Neural cell (in vitro differentiated cells): ENCODE measurements at regions not wholly inside any gene's neighbourhood (a gene's known extent, or its start where the extent isn't known, plus 50 kb on each side); places are given as distances from the start of the nearest gene placed in this dataset.

ENCODE experiments used
- H2AFZ ChIP-seq: fragments of 200-600, 300-800 bp; sonication (generic), shearing (Covaris generic); 2 replicates; pipeline ENCODE4 v1.6.0; 2014; ENCODE audit warnings: low read depth, mild to moderate bottlenecking, antibody characterized with exemption, low read length, moderate library complexity
- H3F3A ChIP-seq: fragments of 200-600 bp; shearing (Covaris generic); 2 replicates; pipeline ENCODE4 v1.6.1; 2016; ENCODE audit warnings: mild to moderate bottlenecking, moderate library complexity, mixed read lengths, antibody characterized with exemption, low read length; ENCODE audit not compliant: insufficient read depth, poor library complexity, severe bottlenecking
- H3K27ac ChIP-seq: fragments of 200-600, 300-800 bp; sonication (generic), shearing (Covaris generic); 2 replicates; pipeline ENCODE4 v1.5.1; 2014; ENCODE audit warnings: mild to moderate bottlenecking, low read length, moderate library complexity
- H3K27me3 ChIP-seq: fragments of 300-800, 200-600 bp; sonication (generic), shearing (Covaris generic); 2 replicates; pipeline ENCODE4 v1.6.0; 2014; ENCODE audit warnings: mild to moderate bottlenecking, low read depth, low read length, moderate library complexity; ENCODE audit not compliant: insufficient read depth
- H3K36me3 ChIP-seq: fragments of 300-800, 200-600 bp; sonication (generic), shearing (Covaris generic); 2 replicates; pipeline ENCODE4 v1.5.1; 2014; ENCODE audit warnings: mild to moderate bottlenecking, antibody characterized with exemption, low read length, moderate library complexity; ENCODE audit not compliant: insufficient read depth
- H3K4me2 ChIP-seq: fragments of 300-800, 200-600 bp; sonication (generic), shearing (Covaris generic); 2 replicates; pipeline ENCODE4 v1.6.0; 2014; ENCODE audit warnings: mild to moderate bottlenecking, low read length
- H3K4me3 ChIP-seq: fragments of 300-800, 200-600 bp; sonication (generic), shearing (Covaris generic); 2 replicates; pipeline ENCODE4 v1.5.1; 2014; ENCODE audit warnings: mild to moderate bottlenecking, low read length, moderate library complexity
- H3K79me2 ChIP-seq: fragments of 200-600 bp; shearing (Covaris generic); replicated peaks from 2 replicates; pipeline ENCODE4 v1.6.0; 2014; ENCODE audit warnings: mild to moderate bottlenecking, low read length, moderate library complexity; ENCODE audit not compliant: insufficient read depth
- H3K9ac ChIP-seq: fragments of 300-800, 200-600 bp; sonication (generic), shearing (Covaris generic); 2 replicates; pipeline ENCODE4 v1.6.1; 2016; ENCODE audit warnings: mild to moderate bottlenecking, low read length, mixed read lengths
- H3K9me2 ChIP-seq: fragments of 200-600 bp; shearing (Covaris generic); 2 replicates; pipeline ENCODE4 v1.6.1; 2016; ENCODE audit warnings: mild to moderate bottlenecking, low read length, mixed read lengths; ENCODE audit not compliant: insufficient read depth
- H3K9me3 ChIP-seq: fragments of 200-600, 300-800 bp; sonication (generic), shearing (Covaris generic); 2 replicates; pipeline ENCODE4 v1.6.1; 2016; ENCODE audit warnings: mild to moderate bottlenecking, mixed run types, low read length, moderate library complexity, mixed read lengths
- H4K20me1 ChIP-seq: fragments of 200-600 bp; shearing (Covaris generic); 2 replicates; pipeline ENCODE4 v1.6.1; 2016; ENCODE audit warnings: mild to moderate bottlenecking, mixed run types; ENCODE audit not compliant: insufficient read depth
- EP300 ChIP-seq: fragments of 450-650 bp; conservative IDR thresholded peaks from 2 replicates; pipeline ENCODE4 v1.6.1; 2014; ENCODE audit warnings: antibody characterized with exemption, mild to moderate bottlenecking, moderate library complexity; ENCODE audit not compliant: poor library complexity, severe bottlenecking
- EZH2 ChIP-seq: fragments of 200-600, 300-800 bp; shearing (Covaris generic), sonication (generic); IDR thresholded peaks from 2 replicates; pipeline ENCODE4 v1.6.1; 2014; ENCODE audit warnings: antibody characterized with exemption, low read length, borderline replicate concordance, mild to moderate bottlenecking; ENCODE audit not compliant: insufficient read depth, poor library complexity, severe bottlenecking
- MXI1 ChIP-seq: fragments of 450-650 bp; conservative IDR thresholded peaks from 2 replicates; pipeline ENCODE4 v1.6.1; 2014; ENCODE audit warnings: antibody characterized with exemption, mild to moderate bottlenecking; ENCODE audit not compliant: poor library complexity, severe bottlenecking
- POLR2AphosphoS5 ChIP-seq: IDR thresholded peaks from 2 replicates; pipeline ENCODE4 v1.6.1; 2012
- RAD21 ChIP-seq: fragments of 450-650 bp; conservative IDR thresholded peaks from 2 replicates; pipeline ENCODE4 v1.6.1; 2014; ENCODE audit warnings: antibody characterized with exemption, mild to moderate bottlenecking, moderate library complexity
- SMC3 ChIP-seq: fragments of 450-650 bp; conservative IDR thresholded peaks from 2 replicates; pipeline ENCODE4 v1.6.1; 2014; ENCODE audit warnings: antibody characterized with exemption, mild to moderate bottlenecking, moderate library complexity; ENCODE audit not compliant: poor library complexity
- TAF1 ChIP-seq: IDR thresholded peaks from 2 replicates; pipeline ENCODE4 v1.6.1; 2012; ENCODE audit warnings: low read depth
- TF ChIP-seq, protein P1 (sequence below): fragments of 450-650 bp; IDR thresholded peaks from 2 replicates; pipeline ENCODE4 v1.5.1; 2014; ENCODE audit warnings: antibody characterized with exemption, mild to moderate bottlenecking, moderate library complexity; ENCODE audit not compliant: poor library complexity, severe bottlenecking
- TF ChIP-seq, protein P2 (sequence below): IDR thresholded peaks from 2 replicates; pipeline ENCODE4 v1.6.1; 2012; ENCODE audit warnings: borderline replicate concordance

DNA sequence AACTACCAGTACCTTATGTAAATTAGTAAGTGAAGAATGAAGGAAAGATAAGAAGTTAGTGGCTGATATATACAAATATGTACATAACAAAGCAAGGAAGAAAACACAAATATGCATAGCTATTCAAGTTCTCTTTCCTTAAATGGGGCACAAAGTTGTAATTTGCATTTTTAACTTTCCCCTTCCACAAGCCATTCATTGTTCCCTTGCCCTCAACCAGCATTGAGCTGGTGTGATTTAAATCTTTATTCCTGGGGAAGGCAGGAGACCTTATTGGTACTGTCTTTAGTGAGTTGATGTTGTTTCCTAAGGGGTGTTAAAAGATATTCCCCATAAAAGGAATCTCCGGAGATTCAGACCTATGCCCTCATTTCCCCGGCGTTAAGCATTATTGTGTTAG, 735.3 kb downstream of the PCDH18 start:
- TF ChIP-seq TAF1: no peak
- TF ChIP-seq SMC3: no peak
- no peak for TF ChIP-seq EP300
- TF ChIP-seq MXI1: no peak
- TF ChIP-seq, protein P1, sequence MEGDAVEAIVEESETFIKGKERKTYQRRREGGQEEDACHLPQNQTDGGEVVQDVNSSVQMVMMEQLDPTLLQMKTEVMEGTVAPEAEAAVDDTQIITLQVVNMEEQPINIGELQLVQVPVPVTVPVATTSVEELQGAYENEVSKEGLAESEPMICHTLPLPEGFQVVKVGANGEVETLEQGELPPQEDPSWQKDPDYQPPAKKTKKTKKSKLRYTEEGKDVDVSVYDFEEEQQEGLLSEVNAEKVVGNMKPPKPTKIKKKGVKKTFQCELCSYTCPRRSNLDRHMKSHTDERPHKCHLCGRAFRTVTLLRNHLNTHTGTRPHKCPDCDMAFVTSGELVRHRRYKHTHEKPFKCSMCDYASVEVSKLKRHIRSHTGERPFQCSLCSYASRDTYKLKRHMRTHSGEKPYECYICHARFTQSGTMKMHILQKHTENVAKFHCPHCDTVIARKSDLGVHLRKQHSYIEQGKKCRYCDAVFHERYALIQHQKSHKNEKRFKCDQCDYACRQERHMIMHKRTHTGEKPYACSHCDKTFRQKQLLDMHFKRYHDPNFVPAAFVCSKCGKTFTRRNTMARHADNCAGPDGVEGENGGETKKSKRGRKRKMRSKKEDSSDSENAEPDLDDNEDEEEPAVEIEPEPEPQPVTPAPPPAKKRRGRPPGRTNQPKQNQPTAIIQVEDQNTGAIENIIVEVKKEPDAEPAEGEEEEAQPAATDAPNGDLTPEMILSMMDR: no peak
- no peak for TF ChIP-seq RAD21
- no peak for TF ChIP-seq EZH2
- TF ChIP-seq, protein P2, sequence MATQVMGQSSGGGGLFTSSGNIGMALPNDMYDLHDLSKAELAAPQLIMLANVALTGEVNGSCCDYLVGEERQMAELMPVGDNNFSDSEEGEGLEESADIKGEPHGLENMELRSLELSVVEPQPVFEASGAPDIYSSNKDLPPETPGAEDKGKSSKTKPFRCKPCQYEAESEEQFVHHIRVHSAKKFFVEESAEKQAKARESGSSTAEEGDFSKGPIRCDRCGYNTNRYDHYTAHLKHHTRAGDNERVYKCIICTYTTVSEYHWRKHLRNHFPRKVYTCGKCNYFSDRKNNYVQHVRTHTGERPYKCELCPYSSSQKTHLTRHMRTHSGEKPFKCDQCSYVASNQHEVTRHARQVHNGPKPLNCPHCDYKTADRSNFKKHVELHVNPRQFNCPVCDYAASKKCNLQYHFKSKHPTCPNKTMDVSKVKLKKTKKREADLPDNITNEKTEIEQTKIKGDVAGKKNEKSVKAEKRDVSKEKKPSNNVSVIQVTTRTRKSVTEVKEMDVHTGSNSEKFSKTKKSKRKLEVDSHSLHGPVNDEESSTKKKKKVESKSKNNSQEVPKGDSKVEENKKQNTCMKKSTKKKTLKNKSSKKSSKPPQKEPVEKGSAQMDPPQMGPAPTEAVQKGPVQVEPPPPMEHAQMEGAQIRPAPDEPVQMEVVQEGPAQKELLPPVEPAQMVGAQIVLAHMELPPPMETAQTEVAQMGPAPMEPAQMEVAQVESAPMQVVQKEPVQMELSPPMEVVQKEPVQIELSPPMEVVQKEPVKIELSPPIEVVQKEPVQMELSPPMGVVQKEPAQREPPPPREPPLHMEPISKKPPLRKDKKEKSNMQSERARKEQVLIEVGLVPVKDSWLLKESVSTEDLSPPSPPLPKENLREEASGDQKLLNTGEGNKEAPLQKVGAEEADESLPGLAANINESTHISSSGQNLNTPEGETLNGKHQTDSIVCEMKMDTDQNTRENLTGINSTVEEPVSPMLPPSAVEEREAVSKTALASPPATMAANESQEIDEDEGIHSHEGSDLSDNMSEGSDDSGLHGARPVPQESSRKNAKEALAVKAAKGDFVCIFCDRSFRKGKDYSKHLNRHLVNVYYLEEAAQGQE: no peak
- no peak for TF ChIP-seq POLR2AphosphoS5
- Histone ChIP-seq H4K20me1 (no peaks in the 10 kb centered on the region), H3K9me3 (no peaks in the 10 kb centered on the region), H3K9me2 (no peaks in the 10 kb centered on the region), H3F3A (no peaks in the 10 kb centered on the region), H2AFZ (no peak overlapping the region), H3K4me2 (no peak overlapping the region), H3K27ac (no peak overlapping the region), H3K4me3 (no peak overlapping the region), H3K79me2 (no peaks in the 10 kb centered on the region), H3K36me3 (no peaks in the 10 kb centered on the region), H3K27me3 (no peaks in the 10 kb centered on the region), H3K9ac (no peak overlapping the region)

DNA sequence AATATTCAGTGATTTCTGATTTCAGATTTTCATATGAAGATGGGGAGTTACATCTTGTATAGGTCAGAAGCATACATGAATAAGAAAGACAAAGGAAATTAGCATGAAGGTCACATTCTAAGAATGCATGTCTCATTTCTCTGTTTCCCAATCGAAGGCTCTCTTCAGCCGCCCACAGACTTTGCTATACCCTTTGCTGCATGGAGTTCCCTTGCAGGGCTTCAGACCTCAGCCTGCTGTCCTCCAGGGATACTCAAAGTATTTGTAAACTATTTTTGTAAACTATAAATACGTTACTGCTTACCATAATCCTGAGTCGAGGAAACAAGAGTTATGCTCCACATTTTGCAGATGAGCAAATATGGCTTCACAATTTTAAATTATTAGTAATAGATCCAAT, 738.4 kb downstream of the PCDH18 start:
- no peaks in the 10 kb centered on the region for H3K36me3 ChIP-seq
- TF ChIP-seq TAF1: no peak
- no peak for TF ChIP-seq SMC3
- TF ChIP-seq, protein P1: no peak
- TF ChIP-seq, protein P2: no peak
- H3K4me2 ChIP-seq: no peak overlapping the region
- no peak overlapping the region for H3K9ac ChIP-seq
- no peaks in the 10 kb centered on the region for H3K79me2 ChIP-seq
- H3F3A ChIP-seq: no peaks in the 10 kb centered on the region
- H4K20me1 ChIP-seq: no peaks in the 10 kb centered on the region
- no peak overlapping the region for H2AFZ ChIP-seq
- H3K27me3 ChIP-seq: no peaks in the 10 kb centered on the region
- H3K4me3 ChIP-seq: no peak overlapping the region
- H3K9me2 ChIP-seq: no peaks in the 10 kb centered on the region
- no peak overlapping the region for H3K27ac ChIP-seq
- no peaks in the 10 kb centered on the region for H3K9me3 ChIP-seq
